ENCODE measurements at regions not wholly inside any gene's neighbourhood (a gene's known extent, or its start where the extent isn't known, plus 50 kb on each side); places are given as distances from the start of the nearest gene placed in this dataset.

GRCh38 chr6:119480961-119481497 is 131.5 kb upstream of the MAN1A1 start:
- Histone ChIP-seq H3K79me2 (replicated peaks; ENCODE audit: insufficient read depth, low read length) (no peaks in the 10 kb centered on the region), H3F3A (ENCODE audit: insufficient read depth, low read length, poor library complexity, severe bottlenecking) (no peaks in the 10 kb centered on the region), H3K9me2 (ENCODE audit: insufficient read depth, low read length) (no peaks in the 10 kb centered on the region), H3K9me3 (ENCODE audit: low read length) (no peaks in the 10 kb centered on the region), H3K36me3 (ENCODE audit: insufficient read depth, low read length) (no peaks in the 10 kb centered on the region), H3K4me2 (ENCODE audit: low read length) (no peak overlapping the region), H3K27me3 (ENCODE audit: insufficient read depth, low read depth, low read length) (no peaks in the 10 kb centered on the region), H3K4me3 (ENCODE audit: low read length) (no peak overlapping the region), H4K20me1 (ENCODE audit: insufficient read depth) (no peaks in the 10 kb centered on the region), H3K9ac (ENCODE audit: low read length) (no peak overlapping the region), H2AFZ (ENCODE audit: low read depth, low read length) (no peak overlapping the region), H3K27ac (ENCODE audit: low read length) (no peak overlapping the region)
- TF ChIP-seq CTCF (IDR thresholded peaks at IDR 0.05; ENCODE audit: poor library complexity, severe bottlenecking) (no peak), POLR2AphosphoS5 (IDR thresholded peaks at IDR 0.05) (no peak), EZH2 (IDR thresholded peaks at IDR 0.05; ENCODE audit: borderline replicate concordance, insufficient read depth, low read length, poor library complexity, severe bottlenecking) (no peak), EP300 (conservative IDR thresholded peaks at IDR 0.05; ENCODE audit: poor library complexity, severe bottlenecking) (no peak), SMC3 (conservative IDR thresholded peaks at IDR 0.05; ENCODE audit: poor library complexity) (no peak), RAD21 (conservative IDR thresholded peaks at IDR 0.05) (no peak), REST (IDR thresholded peaks at IDR 0.05; ENCODE audit: borderline replicate concordance) (no peak), MXI1 (conservative IDR thresholded peaks at IDR 0.05; ENCODE audit: poor library complexity, severe bottlenecking) (no peak), TAF1 (IDR thresholded peaks at IDR 0.05; ENCODE audit: low read depth) (no peak)

- Histone ChIP-seq H3K79me2 (replicated peaks; ENCODE audit: insufficient read depth, low read length) (no peaks in the 10 kb centered on the region), H3K4me3 (ENCODE audit: low read length) (no peak overlapping the region), H3K27ac (ENCODE audit: low read length) (no peak overlapping the region), H3K9ac (ENCODE audit: low read length) (no peak overlapping the region), H3K27me3 (ENCODE audit: insufficient read depth, low read depth, low read length) (no peaks in the 10 kb centered on the region), H3K9me3 (ENCODE audit: low read length) (no peaks in the 10 kb centered on the region), H3K9me2 (ENCODE audit: insufficient read depth, low read length) (no peaks in the 10 kb centered on the region), H2AFZ (ENCODE audit: low read depth, low read length) (no peak overlapping the region), H4K20me1 (ENCODE audit: insufficient read depth) (no peaks in the 10 kb centered on the region), H3F3A (ENCODE audit: insufficient read depth, low read length, poor library complexity, severe bottlenecking) (no peaks in the 10 kb centered on the region), H3K4me2 (ENCODE audit: low read length) (no peak overlapping the region), H3K36me3 (ENCODE audit: insufficient read depth, low read length) (no peaks in the 10 kb centered on the region)
- TF ChIP-seq REST (IDR thresholded peaks at IDR 0.05; ENCODE audit: borderline replicate concordance) (no peak), EZH2 (IDR thresholded peaks at IDR 0.05; ENCODE audit: borderline replicate concordance, insufficient read depth, low read length, poor library complexity, severe bottlenecking) (no peak)
These were observed 130.5 kb upstream of the MAN1A1 start for GRCh38 chr6:119479860-119480655.

Data from neural cell (in vitro differentiated cells).